GM21381 (cell line): ENCODE measurements at regions not wholly inside any gene's neighbourhood (a gene's known extent, or its start where the extent isn't known, plus 50 kb on each side); places are given as distances from the start of the nearest gene placed in this dataset.

Experiments used
- ATAC-seq: cut with Tn5 transposase; IDR thresholded peaks from one replicate; pipeline ENCODE4 v1.9.1; 2021; ENCODE audit warnings: mild to moderate bottlenecking, moderate library complexity; ENCODE audit not compliant: unreplicated experiment

- no peak for ATAC-seq
Observed at GRCh38 chr18:22542406-22542835, 124.7 kb upstream of the CTAGE1 start.

- no peak for ATAC-seq
Observed at GRCh38 chr18:22543769-22544168, 126.1 kb upstream of the CTAGE1 start.

GRCh38 chr18:22544626-22545025, 126.9 kb upstream of the CTAGE1 start:
- no peak for ATAC-seq

- ATAC-seq = no peak
Observed at GRCh38 chr18:22545066-22545760, 127.5 kb upstream of the CTAGE1 start.

- ATAC-seq = no peak
Observed at GRCh38 chr18:22546905-22547570, 129.3 kb upstream of the CTAGE1 start.

GRCh38 chr18:22547807-22548561, 130.3 kb upstream of the CTAGE1 start:
- ATAC-seq = no peak

- no peak for ATAC-seq
Observed at GRCh38 chr18:22549260-22549937, 131.7 kb upstream of the CTAGE1 start.

- ATAC-seq = no peak
Observed at GRCh38 chr18:22550366-22550765, 132.7 kb upstream of the CTAGE1 start.

- ATAC-seq = no peak
Observed at GRCh38 chr18:22550861-22551260, 133.1 kb upstream of the CTAGE1 start.

GRCh38 chr18:22551536-22552151, 133.9 kb upstream of the CTAGE1 start:
- no peak for ATAC-seq

GRCh38 chr18:22552254-22552653, 134.5 kb upstream of the CTAGE1 start:
- ATAC-seq = no peak

- no peak for ATAC-seq
Observed at GRCh38 chr18:22552899-22553460, 135.3 kb upstream of the CTAGE1 start.

- ATAC-seq = no peak
Observed at GRCh38 chr18:22556222-22557167, 138.8 kb upstream of the CTAGE1 start.

- ATAC-seq = no peak
Observed at GRCh38 chr18:22557168-22557941, 139.6 kb upstream of the CTAGE1 start.

- ATAC-seq = no peak
Observed at GRCh38 chr18:22558945-22559385, 141.2 kb upstream of the CTAGE1 start.

GRCh38 chr18:22559414-22560274, 141.9 kb upstream of the CTAGE1 start:
- no peak for ATAC-seq

- no peak for ATAC-seq
Observed at GRCh38 chr18:22560275-22560610, 142.5 kb upstream of the CTAGE1 start.

GRCh38 chr18:22560797-22561196, 143.1 kb upstream of the CTAGE1 start:
- ATAC-seq = no peak
